Erythroblast (primary cell): ENCODE measurements at regions not wholly inside any gene's neighbourhood (a gene's known extent, or its start where the extent isn't known, plus 50 kb on each side); places are given as distances from the start of the nearest gene placed in this dataset.
"Not testable (repeated sequence)": the region's sequence is repeated elsewhere in the genome, so short reads cannot be mapped to it uniquely, and the experiment has no call there.

Source experiments
- GATA1 ChIP-seq: IDR thresholded peaks from 2 replicates; pipeline ENCODE4 v1.6.1; 2011; ENCODE audit warnings: low read depth, mild to moderate bottlenecking, control low read depth, low read length, moderate library complexity
- POLR2A ChIP-seq: IDR thresholded peaks from 2 replicates; pipeline ENCODE4 v1.6.1; 2011; ENCODE audit warnings: mild to moderate bottlenecking, low read length

DNA sequence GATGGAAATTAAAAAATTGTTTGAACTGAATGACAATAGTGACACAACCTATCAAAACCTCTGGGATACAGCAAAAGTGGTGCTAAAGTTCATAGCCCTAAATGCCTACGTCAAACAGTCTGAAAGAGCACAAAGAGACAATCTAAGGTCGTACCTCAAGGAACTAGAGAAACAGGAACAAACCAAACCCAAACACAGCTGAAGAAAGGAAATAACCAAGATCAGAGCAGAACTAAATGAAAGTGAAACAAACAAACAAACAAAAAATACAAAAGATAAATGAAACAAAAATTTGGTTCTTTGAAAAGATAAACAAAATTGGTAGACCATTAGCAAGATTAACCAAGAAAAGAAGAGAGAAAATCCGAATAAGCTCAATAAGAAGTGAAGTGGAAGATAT lies 79.7 kb downstream of the EXTL2 start:
- TF ChIP-seq POLR2A, GATA1: not testable (repeated sequence)
